ENCODE measurements at regions not wholly inside any gene's neighbourhood (a gene's known extent, or its start where the extent isn't known, plus 50 kb on each side); places are given as distances from the start of the nearest gene placed in this dataset.
A peak's percentile ranks its signal among the peaks of the same experiment; 100 is the strongest.
"Not testable (repeated sequence)": the region's sequence is repeated elsewhere in the genome, so short reads cannot be mapped to it uniquely, and the experiment has no call there.

DNA sequence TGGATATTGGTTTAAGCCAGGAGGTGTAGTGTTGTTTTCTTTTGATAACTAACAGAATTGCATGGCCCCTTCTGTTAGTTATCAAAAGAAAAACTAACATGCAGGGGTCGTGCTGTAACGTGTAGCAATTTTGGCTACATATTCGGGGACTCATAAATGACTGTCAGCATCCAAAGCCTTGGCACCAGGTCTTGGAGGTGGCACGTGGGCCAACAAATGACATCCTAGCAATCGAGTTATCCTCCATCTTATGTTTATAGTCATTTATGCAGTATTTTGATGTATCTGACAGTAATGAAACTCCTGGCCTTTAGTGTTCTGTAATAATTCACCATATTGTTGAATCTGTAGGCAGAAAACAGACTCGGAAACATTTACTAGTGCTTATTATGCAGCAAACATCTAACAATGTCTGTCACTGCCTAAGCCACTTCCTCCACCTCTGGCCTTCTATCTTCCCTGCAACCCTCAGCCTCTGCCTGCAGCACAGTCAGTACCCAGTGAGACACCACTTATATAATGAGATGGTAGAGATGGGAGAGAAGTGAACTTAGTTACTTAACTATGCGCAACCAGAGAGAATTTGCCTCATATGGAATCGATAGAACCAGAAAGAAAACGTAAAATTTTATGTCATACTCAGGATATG, 184.6 kb downstream of the AEBP2 start:
- no peak for DNase-seq
- H3K36me3 Mint-ChIP-seq (ENCODE audit: unreplicated experiment), result peaks cover 10% of the 10 kb centered on the region
- TF ChIP-seq, protein P1, sequence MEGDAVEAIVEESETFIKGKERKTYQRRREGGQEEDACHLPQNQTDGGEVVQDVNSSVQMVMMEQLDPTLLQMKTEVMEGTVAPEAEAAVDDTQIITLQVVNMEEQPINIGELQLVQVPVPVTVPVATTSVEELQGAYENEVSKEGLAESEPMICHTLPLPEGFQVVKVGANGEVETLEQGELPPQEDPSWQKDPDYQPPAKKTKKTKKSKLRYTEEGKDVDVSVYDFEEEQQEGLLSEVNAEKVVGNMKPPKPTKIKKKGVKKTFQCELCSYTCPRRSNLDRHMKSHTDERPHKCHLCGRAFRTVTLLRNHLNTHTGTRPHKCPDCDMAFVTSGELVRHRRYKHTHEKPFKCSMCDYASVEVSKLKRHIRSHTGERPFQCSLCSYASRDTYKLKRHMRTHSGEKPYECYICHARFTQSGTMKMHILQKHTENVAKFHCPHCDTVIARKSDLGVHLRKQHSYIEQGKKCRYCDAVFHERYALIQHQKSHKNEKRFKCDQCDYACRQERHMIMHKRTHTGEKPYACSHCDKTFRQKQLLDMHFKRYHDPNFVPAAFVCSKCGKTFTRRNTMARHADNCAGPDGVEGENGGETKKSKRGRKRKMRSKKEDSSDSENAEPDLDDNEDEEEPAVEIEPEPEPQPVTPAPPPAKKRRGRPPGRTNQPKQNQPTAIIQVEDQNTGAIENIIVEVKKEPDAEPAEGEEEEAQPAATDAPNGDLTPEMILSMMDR (IDR thresholded peaks at IDR 0.05; ENCODE audit: partially characterized antibody, unreplicated experiment), result no peak
- H3K4me3 Mint-ChIP-seq (ENCODE audit: unreplicated experiment), result no peak overlapping the region
- peaks cover 3% of the 10 kb centered on the region for H3K9me3 Mint-ChIP-seq (ENCODE audit: unreplicated experiment)
- H3K27ac Mint-ChIP-seq (ENCODE audit: unreplicated experiment), result no peak overlapping the region
- H3K27me3 Mint-ChIP-seq (ENCODE audit: unreplicated experiment), result peaks cover 8% of the 10 kb centered on the region
- peaks cover 6% of the 10 kb centered on the region for H3K4me1 Mint-ChIP-seq (ENCODE audit: low read depth, unreplicated experiment)

DNA sequence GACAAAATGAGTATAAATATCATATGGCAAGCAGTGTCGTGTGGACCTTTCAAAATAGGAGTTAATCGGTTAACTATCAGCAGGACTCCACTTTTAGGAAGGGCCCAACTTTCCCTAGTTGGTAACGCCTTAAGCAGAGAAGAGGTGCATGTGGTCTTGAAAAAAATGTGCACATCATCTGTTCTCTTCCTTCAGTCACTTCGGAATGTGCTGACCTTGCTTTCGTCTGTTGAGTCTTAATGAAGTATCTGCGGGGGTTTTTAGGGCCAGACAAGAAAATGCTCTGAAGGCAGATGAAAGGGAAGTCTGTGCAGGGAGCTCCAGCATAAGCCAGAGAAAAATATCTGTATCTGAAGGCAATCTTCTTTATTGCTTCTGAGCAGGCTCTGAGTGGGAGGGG, 185.2 kb downstream of the AEBP2 start:
- H3K27ac Mint-ChIP-seq (ENCODE audit: unreplicated experiment), result peak overlapping the region; percentile 12
- TF ChIP-seq, protein P1 (IDR thresholded peaks at IDR 0.05; ENCODE audit: partially characterized antibody, unreplicated experiment), result no peak
- DNase-seq, result no peak
- H3K36me3 Mint-ChIP-seq (ENCODE audit: unreplicated experiment), result peaks cover 10% of the 10 kb centered on the region
- H3K27me3 Mint-ChIP-seq (ENCODE audit: unreplicated experiment), result peaks cover 8% of the 10 kb centered on the region
- H3K4me3 Mint-ChIP-seq (ENCODE audit: unreplicated experiment), result no peak overlapping the region
- H3K9me3 Mint-ChIP-seq (ENCODE audit: unreplicated experiment), result peaks cover 3% of the 10 kb centered on the region
- peaks cover 6% of the 10 kb centered on the region for H3K4me1 Mint-ChIP-seq (ENCODE audit: low read depth, unreplicated experiment)

DNA sequence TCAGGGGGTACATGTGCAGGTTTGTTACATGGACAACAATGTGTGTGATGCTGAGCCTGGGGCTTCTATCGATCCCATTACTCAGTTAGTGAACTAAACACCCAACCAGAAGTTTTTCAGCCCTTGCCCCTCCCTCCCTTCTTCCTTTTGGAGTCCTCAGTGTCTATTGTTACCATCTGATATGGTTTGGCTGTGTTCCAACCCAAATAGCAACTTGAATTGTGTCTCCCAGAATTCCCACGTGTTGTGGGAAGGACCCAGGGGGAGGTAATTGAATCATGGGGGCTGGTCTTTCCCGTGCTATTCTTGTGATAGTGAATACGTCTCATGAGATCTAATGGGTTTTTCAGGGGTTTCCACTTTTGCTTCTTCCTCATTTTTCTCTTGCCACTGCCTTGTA, 186.3 kb downstream of the AEBP2 start:
- H3K4me3 Mint-ChIP-seq (ENCODE audit: unreplicated experiment); DNase-seq; H3K27me3 Mint-ChIP-seq (ENCODE audit: unreplicated experiment); H3K4me1 Mint-ChIP-seq (ENCODE audit: low read depth, unreplicated experiment); H3K9me3 Mint-ChIP-seq (ENCODE audit: unreplicated experiment): not testable (repeated sequence)
- Mint-ChIP-seq H3K27ac (ENCODE audit: unreplicated experiment) (peak overlapping the region; percentile 81), H3K36me3 (ENCODE audit: unreplicated experiment) (peaks cover 10% of the 10 kb centered on the region)

DNA sequence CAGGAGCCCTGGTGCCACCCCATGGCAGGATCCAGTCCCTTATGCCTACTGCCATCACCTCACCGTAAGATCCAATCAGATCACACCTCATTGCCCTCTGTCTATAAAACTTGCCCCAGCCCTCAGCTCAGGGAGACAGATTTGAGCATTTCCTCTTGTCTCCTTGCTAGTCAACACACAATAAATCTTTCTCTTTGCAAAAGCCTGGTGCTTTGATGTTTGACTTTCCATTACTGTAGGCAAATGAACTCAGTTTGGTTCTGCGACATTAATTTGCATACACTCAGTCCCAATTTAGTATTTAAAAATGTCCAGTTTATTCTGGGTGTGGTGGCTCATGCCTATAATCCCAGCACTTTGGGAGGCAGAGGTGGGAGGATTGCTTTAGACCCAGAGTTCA, 188.4 kb downstream of the AEBP2 start:
- TF ChIP-seq, protein P1 (IDR thresholded peaks at IDR 0.05; ENCODE audit: partially characterized antibody, unreplicated experiment), result no peak
- Mint-ChIP-seq H3K4me1 (ENCODE audit: low read depth, unreplicated experiment) (peaks cover 6% of the 10 kb centered on the region), H3K36me3 (ENCODE audit: unreplicated experiment) (peaks cover 10% of the 10 kb centered on the region), H3K27me3 (ENCODE audit: unreplicated experiment) (peaks cover 8% of the 10 kb centered on the region), H3K27ac (ENCODE audit: unreplicated experiment) (no peak overlapping the region), H3K4me3 (ENCODE audit: unreplicated experiment) (no peak overlapping the region), H3K9me3 (ENCODE audit: unreplicated experiment) (peaks cover 3% of the 10 kb centered on the region)
- DNase-seq, result no peak

DNA sequence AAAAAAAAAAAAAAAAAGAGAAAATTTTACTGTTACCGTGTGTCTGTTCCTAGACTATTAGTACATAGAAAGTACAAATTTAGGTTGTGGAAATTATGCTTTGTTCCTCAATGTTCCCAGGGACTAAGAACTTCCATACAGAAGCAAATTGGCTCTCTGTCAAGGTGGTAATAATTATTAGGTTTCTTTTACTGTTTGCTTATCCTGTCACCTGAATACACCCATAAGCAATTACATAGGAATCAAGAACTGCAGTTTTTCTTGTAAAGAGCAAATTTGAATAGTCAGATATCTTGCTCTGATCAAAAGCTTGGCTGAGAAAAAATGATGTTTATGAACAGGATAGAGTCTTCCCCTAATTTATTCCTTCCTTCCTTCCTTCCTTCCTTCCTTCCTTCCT, 191.2 kb downstream of the AEBP2 start:
- H3K4me1 Mint-ChIP-seq (ENCODE audit: low read depth, unreplicated experiment), result peaks cover 6% of the 10 kb centered on the region
- peaks cover 5% of the 10 kb centered on the region for H3K27me3 Mint-ChIP-seq (ENCODE audit: unreplicated experiment)
- no peak for DNase-seq
- H3K4me3 Mint-ChIP-seq (ENCODE audit: unreplicated experiment), result no peak overlapping the region
- TF ChIP-seq, protein P1 (IDR thresholded peaks at IDR 0.05; ENCODE audit: partially characterized antibody, unreplicated experiment), result no peak
- H3K27ac Mint-ChIP-seq (ENCODE audit: unreplicated experiment), result no peak overlapping the region
- H3K9me3 Mint-ChIP-seq (ENCODE audit: unreplicated experiment), result peaks cover 3% of the 10 kb centered on the region
- H3K36me3 Mint-ChIP-seq (ENCODE audit: unreplicated experiment), result peaks cover 10% of the 10 kb centered on the region
